ENCODE measurements at regions not wholly inside any gene's neighbourhood (a gene's known extent, or its start where the extent isn't known, plus 50 kb on each side); places are given as distances from the start of the nearest gene placed in this dataset.
"Not testable (repeated sequence)": the region's sequence is repeated elsewhere in the genome, so short reads cannot be mapped to it uniquely, and the experiment has no call there.

DNA sequence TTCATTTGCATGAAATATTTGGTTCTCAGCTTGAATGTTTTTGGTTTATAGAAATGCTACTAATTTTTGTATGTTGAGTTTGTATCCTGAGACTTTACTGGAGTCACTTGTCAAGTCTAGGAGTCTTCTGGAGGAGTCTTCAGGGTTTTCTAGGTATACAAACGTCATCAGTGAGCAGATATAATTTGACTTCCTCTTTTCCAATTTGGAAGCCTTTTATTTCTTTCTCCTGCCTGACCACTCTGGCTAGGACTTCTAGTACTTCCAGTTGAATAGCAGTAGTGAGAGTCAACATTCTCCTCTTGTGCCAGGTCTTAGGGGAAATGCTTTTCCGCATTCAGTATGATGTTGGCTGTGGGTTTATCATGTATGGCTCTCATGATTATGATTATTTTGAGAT lies 55.4 kb upstream of the THUMPD2 start:
- no peak overlapping the region for H3K4me3 ChIP-seq
- intact Hi-C loops (cut with DNase I) = no loop called here
- DNase-seq = no peak
- no peaks in the 10 kb centered on the region for H3K36me3 ChIP-seq
- no peaks in the 10 kb centered on the region for H3K4me1 ChIP-seq
- no peaks in the 10 kb centered on the region for H3K27me3 ChIP-seq
- no peak overlapping the region for H3K27ac ChIP-seq
- 82 to 90% (median 89%) methylated on average over 2 of the region's 2 CpGs for WGBS, 4 donors
- peaks cover 0 to 24% (median 9%) of the 10 kb centered on the region in 12 donors for H3K9me3 ChIP-seq
- no peak for ATAC-seq
- TF ChIP-seq, protein P1, sequence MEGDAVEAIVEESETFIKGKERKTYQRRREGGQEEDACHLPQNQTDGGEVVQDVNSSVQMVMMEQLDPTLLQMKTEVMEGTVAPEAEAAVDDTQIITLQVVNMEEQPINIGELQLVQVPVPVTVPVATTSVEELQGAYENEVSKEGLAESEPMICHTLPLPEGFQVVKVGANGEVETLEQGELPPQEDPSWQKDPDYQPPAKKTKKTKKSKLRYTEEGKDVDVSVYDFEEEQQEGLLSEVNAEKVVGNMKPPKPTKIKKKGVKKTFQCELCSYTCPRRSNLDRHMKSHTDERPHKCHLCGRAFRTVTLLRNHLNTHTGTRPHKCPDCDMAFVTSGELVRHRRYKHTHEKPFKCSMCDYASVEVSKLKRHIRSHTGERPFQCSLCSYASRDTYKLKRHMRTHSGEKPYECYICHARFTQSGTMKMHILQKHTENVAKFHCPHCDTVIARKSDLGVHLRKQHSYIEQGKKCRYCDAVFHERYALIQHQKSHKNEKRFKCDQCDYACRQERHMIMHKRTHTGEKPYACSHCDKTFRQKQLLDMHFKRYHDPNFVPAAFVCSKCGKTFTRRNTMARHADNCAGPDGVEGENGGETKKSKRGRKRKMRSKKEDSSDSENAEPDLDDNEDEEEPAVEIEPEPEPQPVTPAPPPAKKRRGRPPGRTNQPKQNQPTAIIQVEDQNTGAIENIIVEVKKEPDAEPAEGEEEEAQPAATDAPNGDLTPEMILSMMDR (IDR thresholded peaks at IDR 0.05) = no peak
- TF ChIP-seq POLR2A (IDR thresholded peaks at IDR 0.05) = no peak

DNA sequence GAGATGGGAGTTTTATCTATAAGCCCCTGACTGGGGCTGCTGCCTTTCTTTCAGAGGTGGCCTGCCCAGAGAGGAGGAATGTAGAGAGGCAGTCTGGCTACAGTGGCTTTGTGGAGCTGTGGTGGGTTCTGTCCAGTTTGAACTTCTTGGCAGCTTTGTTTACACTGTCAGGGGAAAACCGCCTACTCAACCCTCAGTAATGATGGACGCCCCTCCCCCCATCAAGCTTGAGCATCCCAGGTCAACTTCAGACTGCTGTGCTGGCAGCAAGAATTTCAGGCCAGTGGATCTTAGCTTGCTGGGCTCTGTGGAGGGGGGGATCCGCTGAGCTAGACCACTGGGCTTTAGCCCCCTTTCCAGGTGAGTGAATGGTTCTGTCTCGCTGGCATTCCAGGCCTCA lies 51.6 kb upstream of the THUMPD2 start:
- H3K4me1 ChIP-seq; H3K9me3 ChIP-seq; ATAC-seq; H3K27ac ChIP-seq; DNase-seq; H3K27me3 ChIP-seq; intact Hi-C loops (cut with DNase I); H3K36me3 ChIP-seq; H3K4me3 ChIP-seq: not testable (repeated sequence)
- WGBS, 4 donors = 67 to 90% (median 84%) methylated on average over 1 to 4 of the region's 4 CpGs
